Adrenal gland (tissue), 9 donors: ENCODE measurements at regions not wholly inside any gene's neighbourhood (a gene's known extent, or its start where the extent isn't known, plus 50 kb on each side); places are given as distances from the start of the nearest gene placed in this dataset.

Source experiments
- DNase-seq, 7 donors: peaks; one replicate each; pipeline ENCODE4 v3.0.0-alpha.2; 2019 to 2020
- H3K27ac ChIP-seq, 5 donors: fragments of 200-600 bp; sonication (generic) in 4 of 5; 1 replicate in 3 of 5; 2 replicates in 2 of 5; pipeline versions ENCODE4 v1.5.1 to v1.8.0; 2016 to 2020; ENCODE audit warnings: mild to moderate bottlenecking in 1 of 5
- H3K27me3 ChIP-seq: fragments of 200-600 bp; 2 replicates; pipeline ENCODE4 v1.8.0; 2021
- H3K36me3 ChIP-seq, 2 donors: fragments of 200-600 bp; replicated peaks in 1 of 2; 1 replicate in 1 of 2; 2 replicates in 1 of 2; pipeline versions ENCODE4 v1.5.1 to v1.8.0; 2018 to 2022
- H3K4me1 ChIP-seq, 2 donors: fragments of 200-600 bp; replicated peaks in 1 of 2; 1 replicate in 1 of 2; 2 replicates in 1 of 2; pipeline versions ENCODE4 v1.5.1 to v1.8.0; 2018 to 2021
- H3K4me3 ChIP-seq, 4 donors: fragments of 200-600 bp; sonication (generic) in 3 of 4; one replicate each; pipeline ENCODE4 v1.5.1; 2016 to 2018
- H3K9me3 ChIP-seq, 3 donors: fragments of 200-600 bp; sonication (generic) in 1 of 3; replicated peaks in 1 of 3; 1 replicate in 2 of 3; 2 replicates in 1 of 3; pipeline versions ENCODE4 v1.5.1 to v1.8.0; 2016 to 2021
- CTCF ChIP-seq, 6 experiments: fragments of 450-650 bp in 4 of 6; fragments of 200-600 bp in 2 of 6; sonication (generic) in 1 of 6; IDR thresholded peaks; 1 replicate in 5 of 6; 2 replicates in 1 of 6; pipeline versions ENCODE4 v1.5.1 to v1.8.0; 2016 to 2021; ENCODE audit warnings: antibody characterized with exemption in 6 of 6, mild to moderate bottlenecking in 2 of 6, moderate library complexity in 1 of 6
- POLR2A ChIP-seq, 2 donors: fragments of 450-650 bp; IDR thresholded peaks; one replicate each; pipeline ENCODE4 v1.6.1; 2017; ENCODE audit warnings: antibody characterized with exemption in 2 of 2, mild to moderate bottlenecking in 2 of 2, moderate library complexity in 1 of 2
- WGBS, 4 donors: extraction: QIAGEN DNeasy Blood & Tissue Kit in 2 of 4; methylation state at CpG; one replicate each; pipeline versions ENCODE4 v1.1.5 to v1.1.7; 2013 to 2017; 5-methylcytosine and 5-hydroxymethylcytosine counted together
- intact Hi-C, 2 donors: fragments of 100-400 bp; cut with DNase I; formaldehyde crosslinking; loops; one replicate each; pipeline versions ENCODE4 v1.14.1 to v1.15.0; 2022 to 2023
- donor health status: healthy with polysubstance abuse.
- donor health status: Bipolar disorder and iron deficiency.
- donor health status: DM: yes; HTN: yes; CAD: no.
- donor health status: DM: no; HTN: no; CAD: no.
- donor health status: DM: no; HTN: no; CAD: no.

- Histone ChIP-seq H3K27me3 (no peaks in the 10 kb centered on the region), H3K9me3 (no peaks in the 10 kb centered on the region), H3K4me1 (no peaks in the 10 kb centered on the region), H3K27ac (no peak overlapping the region), H3K36me3 (no peaks in the 10 kb centered on the region), H3K4me3 (no peak overlapping the region)
- intact Hi-C loops = no loop called here
- WGBS, 4 donors = 65 to 73% (median 69%) methylated on average over 10 of the region's 10 CpGs
- no peak for DNase-seq
- no peak for TF ChIP-seq POLR2A (IDR thresholded peaks at IDR 0.05)
- TF ChIP-seq CTCF (IDR thresholded peaks at IDR 0.05) = no peak
Measured at GRCh38 chr18:78207942-78208341, 771.7 kb upstream of the SALL3 start.

DNA sequence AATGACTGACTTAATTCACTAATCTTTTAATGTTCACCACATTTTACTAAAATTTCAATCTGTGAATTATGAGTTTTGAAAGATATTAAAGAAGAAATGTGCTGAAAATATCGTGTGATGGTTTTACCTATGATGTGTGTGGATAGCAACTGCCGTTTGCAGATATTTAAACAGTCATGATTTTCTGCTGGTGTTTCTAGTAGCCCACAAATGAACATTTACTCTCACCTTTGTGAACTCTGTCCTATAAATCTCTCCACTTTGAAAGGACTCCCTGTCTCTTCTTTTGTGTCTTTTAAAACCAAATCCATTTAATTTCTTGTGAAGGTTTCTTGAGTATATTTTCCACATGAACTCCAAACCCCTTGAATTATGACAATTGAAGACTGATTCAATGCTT is 771.2 kb upstream of the SALL3 start:
- H3K4me3 ChIP-seq = no peak overlapping the region
- no peaks in the 10 kb centered on the region for H3K4me1 ChIP-seq
- no peaks in the 10 kb centered on the region for H3K27me3 ChIP-seq
- WGBS, 4 donors = 62 to 67% (median 64%) methylated on average over 2 of the region's 2 CpGs
- no peak for TF ChIP-seq CTCF (IDR thresholded peaks at IDR 0.05)
- no peak for TF ChIP-seq POLR2A (IDR thresholded peaks at IDR 0.05)
- H3K36me3 ChIP-seq = no peaks in the 10 kb centered on the region
- no peaks in the 10 kb centered on the region for H3K9me3 ChIP-seq
- intact Hi-C loops = no loop called here
- H3K27ac ChIP-seq = no peak overlapping the region
- no peak for DNase-seq

GRCh38 chr18:78213361-78213994 is 766.1 kb upstream of the SALL3 start:
- Histone ChIP-seq H3K27me3 (no peaks in the 10 kb centered on the region), H3K36me3 (no peaks in the 10 kb centered on the region), H3K4me3 (no peak overlapping the region), H3K4me1 (no peaks in the 10 kb centered on the region), H3K9me3 (no peaks in the 10 kb centered on the region), H3K27ac (no peak overlapping the region)
- DNase-seq = peak in 4 of 7 donors; percentile 7 to 55 (median 18)
- WGBS, 4 donors = 74 to 80% (median 76%) methylated on average over 11 to 15 of the region's 15 CpGs
- intact Hi-C loops = no loop called here
- TF ChIP-seq CTCF (IDR thresholded peaks at IDR 0.05) (no peak), POLR2A (IDR thresholded peaks at IDR 0.05) (no peak)

- Histone ChIP-seq H3K36me3 (no peaks in the 10 kb centered on the region), H3K27ac (no peak overlapping the region), H3K27me3 (no peaks in the 10 kb centered on the region), H3K9me3 (no peaks in the 10 kb centered on the region), H3K4me1 (no peaks in the 10 kb centered on the region), H3K4me3 (no peak overlapping the region)
- 22 to 37% (median 32%) methylated on average over 10 of the region's 10 CpGs for WGBS, 4 donors
- DNase-seq = no peak
- TF ChIP-seq POLR2A (IDR thresholded peaks at IDR 0.05) (no peak), CTCF (IDR thresholded peaks at IDR 0.05) (no peak)
- intact Hi-C loops = no loop called here
Measured at GRCh38 chr18:78221496-78221895, 758.1 kb upstream of the SALL3 start.
